Transverse colon (tissue), 4 donors: ENCODE measurements at regions not wholly inside any gene's neighbourhood (a gene's known extent, or its start where the extent isn't known, plus 50 kb on each side); places are given as distances from the start of the nearest gene placed in this dataset.

ENCODE experiments used
- DNase-seq: peaks from one replicate; pipeline ENCODE4 v3.0.0-alpha.2; 2019
- H3K27ac ChIP-seq, 4 donors: fragments of 200-600 bp; sonication (generic); 2 replicates each; pipeline ENCODE4 v1.5.1; 2016 to 2018; ENCODE audit warnings: inconsistent platforms in 4 of 4
- H3K27me3 ChIP-seq: fragments of 200-600 bp; sonication (generic); 2 replicates; pipeline ENCODE4 v1.5.1; 2017; ENCODE audit warnings: inconsistent platforms
- H3K36me3 ChIP-seq, 4 donors: fragments of 200-600 bp; sonication (generic); 2 replicates each; pipeline ENCODE4 v1.5.1; 2017 to 2019; ENCODE audit warnings: inconsistent platforms in 4 of 4
- H3K4me1 ChIP-seq, 4 donors: fragments of 200-600 bp; sonication (generic); 2 replicates each; pipeline ENCODE4 v1.5.1; 2017 to 2020; ENCODE audit warnings: inconsistent platforms in 4 of 4
- H3K4me3 ChIP-seq, 4 donors: fragments of 200-600 bp; sonication (generic); 1 replicate in 1 of 4; 2 replicates in 3 of 4; pipeline versions ENCODE4 v1.5.1 to v1.6.1; 2017 to 2019; ENCODE audit warnings: inconsistent platforms in 4 of 4
- H3K9me3 ChIP-seq, 2 donors: fragments of 200-600 bp; sonication (generic); 2 replicates each; pipeline ENCODE4 v1.5.1; 2017 to 2019; ENCODE audit warnings: inconsistent platforms in 2 of 2
- CTCF ChIP-seq, 5 experiments: fragments of 200-600 bp in 3 of 5; fragments of 450-650 bp in 2 of 5; sonication (generic) in 3 of 5; IDR thresholded peaks; 1 replicate in 2 of 5; 2 replicates in 3 of 5; pipeline ENCODE4 v1.5.1; 2016 to 2017; ENCODE audit warnings: antibody characterized with exemption in 5 of 5, inconsistent platforms in 3 of 5, mild to moderate bottlenecking in 2 of 5, moderate library complexity in 1 of 5
- EP300 ChIP-seq: sonication (generic); formaldehyde crosslinking; IDR thresholded peaks from one replicate; pipeline ENCODE4 v1.6.1; 2017; ENCODE audit warnings: antibody characterized with exemption, low read depth
- POLR2A ChIP-seq: fragments of 450-650 bp; IDR thresholded peaks from one replicate; pipeline ENCODE4 v1.6.1; 2016; ENCODE audit warnings: antibody characterized with exemption, mild to moderate bottlenecking, moderate library complexity
- POLR2AphosphoS5 ChIP-seq, 3 donors: sonication (generic); formaldehyde crosslinking; IDR thresholded peaks; one replicate each; pipeline ENCODE4 v1.6.1; 2016; ENCODE audit warnings: antibody characterized with exemption in 3 of 3
- WGBS, 2 donors: methylation state at CpG; one replicate each; pipeline ENCODE4 v1.1.5; 2018; ENCODE audit warnings: low coverage in 1 of 2; 5-methylcytosine and 5-hydroxymethylcytosine counted together
- in situ Hi-C, 4 donors: fragments of 200-750 bp; cut with MboI; loops; one replicate each; pipeline versions ENCODE4 v1.15.0 to v1.15.1; 2017; ENCODE audit warnings: low sequenced_read_pairs in 3 of 4, low pct_ligation_motif_present in 1 of 4, low pct_unique_long_range_greater_than_20kb in 1 of 4
- intact Hi-C: fragments of 100-400 bp; cut with DNase I; formaldehyde crosslinking; loops from one replicate; pipeline ENCODE4 v1.15.1; 2023; ENCODE audit warnings: low total_unique reads

- in situ Hi-C loops (no loop called here), intact Hi-C loops (no loop called here)
- TF ChIP-seq POLR2AphosphoS5 (IDR thresholded peaks at IDR 0.05) (no peak), EP300 (no peak), CTCF (IDR thresholded peaks at IDR 0.05) (no peak), POLR2A (no peak)
- no peaks in the 10 kb centered on the region for H3K9me3 ChIP-seq
- no peaks in the 10 kb centered on the region for H3K36me3 ChIP-seq
- no peaks in the 10 kb centered on the region for H3K4me1 ChIP-seq
- no peak for DNase-seq
- no peak overlapping the region for H3K4me3 ChIP-seq
- H3K27ac ChIP-seq = no peak overlapping the region
- H3K27me3 ChIP-seq = no peaks in the 10 kb centered on the region
These were observed 62.6 kb downstream of the MIS18A start for GRCh38 chr21:32216293-32216692.

- H3K27me3 ChIP-seq = no peaks in the 10 kb centered on the region
- no peaks in the 10 kb centered on the region for H3K36me3 ChIP-seq
- WGBS, 2 donors = 84 to 88% methylated on average over 1 to 5 of the region's 5 CpGs
- H3K4me3 ChIP-seq = no peak overlapping the region
- no peaks in the 10 kb centered on the region for H3K4me1 ChIP-seq
- intact Hi-C loops = no loop called here
- no peak for TF ChIP-seq CTCF (IDR thresholded peaks at IDR 0.05)
- TF ChIP-seq POLR2A = no peak
- TF ChIP-seq POLR2AphosphoS5 (IDR thresholded peaks at IDR 0.05) = no peak
- no peak for TF ChIP-seq EP300
- in situ Hi-C loops = no loop called here
- H3K27ac ChIP-seq = no peak overlapping the region
- no peaks in the 10 kb centered on the region for H3K9me3 ChIP-seq
- DNase-seq = no peak
These were observed 63.6 kb downstream of the MIS18A start for GRCh38 chr21:32215306-32215685.

GRCh38 chr21:32214654-32215305 lies 64.1 kb downstream of the MIS18A start:
- 75 to 100% methylated on average over 1 to 5 of the region's 5 CpGs for WGBS, 2 donors
- in situ Hi-C loops = no loop called here
- no peaks in the 10 kb centered on the region for H3K9me3 ChIP-seq

GRCh38 chr21:32212116-32212515 lies 66.7 kb downstream of the MIS18A start:
- TF ChIP-seq CTCF (IDR thresholded peaks at IDR 0.05) (no peak), EP300 (no peak), POLR2A (no peak), POLR2AphosphoS5 (IDR thresholded peaks at IDR 0.05) (no peak)
- no peak overlapping the region for H3K27ac ChIP-seq
- H3K36me3 ChIP-seq = no peaks in the 10 kb centered on the region
- no peaks in the 10 kb centered on the region for H3K27me3 ChIP-seq
- no peak for DNase-seq
- intact Hi-C loops (no loop called here), in situ Hi-C loops (no loop called here)
- no peaks in the 10 kb centered on the region for H3K4me1 ChIP-seq
- H3K4me3 ChIP-seq = no peak overlapping the region
- H3K9me3 ChIP-seq = no peaks in the 10 kb centered on the region
- 79 to 80% methylated on average over 3 to 4 of the region's 4 CpGs for WGBS, 2 donors

More at GRCh38 chr21:32214654-32215305, 64.1 kb downstream of the MIS18A start:
- Histone ChIP-seq H3K4me3 (no peak overlapping the region), H3K27me3 (no peaks in the 10 kb centered on the region), H3K36me3 (no peaks in the 10 kb centered on the region), H3K4me1 (no peaks in the 10 kb centered on the region), H3K27ac (no peak overlapping the region)
- no peak for TF ChIP-seq EP300
- no peak for TF ChIP-seq POLR2A
- no peak for DNase-seq
- intact Hi-C loops = no loop called here

- WGBS, 2 donors = 84 to 89% methylated on average over 2 to 3 of the region's 3 CpGs
- Histone ChIP-seq H3K4me1 (no peaks in the 10 kb centered on the region), H3K27ac (no peak overlapping the region), H3K4me3 (no peak overlapping the region), H3K27me3 (no peaks in the 10 kb centered on the region), H3K36me3 (no peaks in the 10 kb centered on the region), H3K9me3 (no peaks in the 10 kb centered on the region)
- no peak for DNase-seq
- TF ChIP-seq POLR2A = no peak
- in situ Hi-C loops (no loop called here), intact Hi-C loops (no loop called here)
These were observed 67.5 kb downstream of the MIS18A start for GRCh38 chr21:32211306-32211705.
